ENCODE measurements at regions not wholly inside any gene's neighbourhood (a gene's known extent, or its start where the extent isn't known, plus 50 kb on each side); places are given as distances from the start of the nearest gene placed in this dataset.

GRCh38 chr15:95468820-95469219, 861.7 kb upstream of the NR2F2 start:
- POLR2A ChIA-PET (ENCODE audit: partially characterized antibody): no interaction called here
- H3K18ac ChIP-seq (ENCODE audit: extremely low read depth, low read length): no peak overlapping the region
- DNase-seq (ENCODE audit: low read depth in 1 of 2, low spot score in 2 of 2) (no peak), FAIRE-seq (no peak)
- no peaks in the 10 kb centered on the region for H3K9me3 ChIP-seq (ENCODE audit: insufficient read depth in 2 of 2, low read depth in 1 of 2, low read length in 1 of 2)
- H3K23ac ChIP-seq (ENCODE audit: insufficient read length): no peak overlapping the region
- H2AK5ac ChIP-seq (ENCODE audit: low read depth, low read length): no peak overlapping the region
- TF ChIP-seq SIRT6 (IDR thresholded peaks at IDR 0.05; ENCODE audit: low read length) (no peak), BACH1 (IDR thresholded peaks at IDR 0.05; ENCODE audit: low read length) (no peak), ASH2L (IDR thresholded peaks at IDR 0.05; ENCODE audit: low read length) (no peak), GTF2F1 (IDR thresholded peaks at IDR 0.05; ENCODE audit: borderline replicate concordance, low read depth, low read length) (no peak), SAP30 (IDR thresholded peaks at IDR 0.05; ENCODE audit: insufficient read depth, insufficient replicate concordance, low read length) (no peak), MAFK (IDR thresholded peaks at IDR 0.05; ENCODE audit: low read depth, low read length) (no peak), KDM5A (IDR thresholded peaks at IDR 0.05; ENCODE audit: low read length) (no peak), ATF2 (IDR thresholded peaks at IDR 0.05; ENCODE audit: low read length) (no peak), FOSL1 (IDR thresholded peaks at IDR 0.05; ENCODE audit: insufficient read depth, low read depth, low read length) (no peak), SUZ12 (IDR thresholded peaks at IDR 0.05; ENCODE audit: low read length) (no peak), JUND (IDR thresholded peaks at IDR 0.05; ENCODE audit: low read length) (no peak), RXRA (IDR thresholded peaks at IDR 0.05; ENCODE audit: insufficient read depth, low read depth, low read length) (no peak)
- no peak overlapping the region for H4K5ac ChIP-seq (ENCODE audit: insufficient read length, low read depth, low read length)
- no peak overlapping the region for H3K14ac ChIP-seq (ENCODE audit: insufficient read length)
- H3K56ac ChIP-seq (replicated peaks; ENCODE audit: insufficient read length, low read depth, low read length): no peak overlapping the region
- CTCF ChIA-PET (ENCODE audit: partially characterized antibody): interaction anchor here (0.6 kb wide), 1 partner anchor 263 kb away, joined by 3 read pairs; no protein-coding TSS in a partner anchor
- 81% methylated on average over 12 of the region's 12 CpGs; no CpG with 5 or more reads in 1 of the 2 experiments for WGBS, 2 experiments (ENCODE audit: extremely low coverage in 1 of 2, insufficient coverage in 1 of 2, insufficient read length in 1 of 2, insufficient replicate concordance in 2 of 2, low coverage in 1 of 2, low lambda C conversion rate in 2 of 2, missing lambda C conversion rate in 1 of 2)
- no peak overlapping the region for H2BK120ac ChIP-seq (replicated peaks; ENCODE audit: low read depth, low read length)
- H4K8ac ChIP-seq (ENCODE audit: extremely low read depth, insufficient read depth, low read length): no peak overlapping the region
- H3K4me1 ChIP-seq (replicated peaks in 1 of 4; ENCODE audit: control insufficient read depth in 3 of 4, insufficient read depth in 4 of 4, low read length in 3 of 4): no peaks in the 10 kb centered on the region
- H3K79me2 ChIP-seq (ENCODE audit: control insufficient read depth in 1 of 2, insufficient read depth in 2 of 2, low read length in 2 of 2): no peaks in the 10 kb centered on the region
- H2BK5ac ChIP-seq (ENCODE audit: low read depth, low read length): no peak overlapping the region
- H3K4me2 ChIP-seq (ENCODE audit: insufficient read depth in 1 of 2, low read depth in 2 of 2, low read length in 2 of 2): no peak overlapping the region; a peak in 1 of 4 replicates
- no peaks in the 10 kb centered on the region for H3K23me2 ChIP-seq (ENCODE audit: low read depth, low read length)
- peak overlapping the region; percentile 76; the same call in 1 of the 2 replicates for H2AFZ ChIP-seq (ENCODE audit: low read length)
- H3K9ac ChIP-seq (replicated peaks in 1 of 4; ENCODE audit: extremely low read depth in 1 of 4, low read depth in 3 of 4, low read length in 3 of 4): no peak overlapping the region
- H3K79me1 ChIP-seq (ENCODE audit: low read depth, low read length): no peaks in the 10 kb centered on the region
- no peak overlapping the region for H2BK20ac ChIP-seq (ENCODE audit: low read length)
- no peak overlapping the region for H3K4me3 ChIP-seq (ENCODE audit: extremely low read depth in 1 of 4, insufficient read depth in 2 of 4, low read depth in 3 of 4, low read length in 4 of 4)
- H2BK15ac ChIP-seq (ENCODE audit: low read length): no peak overlapping the region
- no peak overlapping the region for H4K91ac ChIP-seq (replicated peaks; ENCODE audit: insufficient read length, low read length)
- H3K4ac ChIP-seq (replicated peaks; ENCODE audit: insufficient read length, low read depth, low read length): no peak overlapping the region
- no peak overlapping the region for H3K27ac ChIP-seq (ENCODE audit: low read depth, low read length)
- no peaks in the 10 kb centered on the region for H3K36me3 ChIP-seq (ENCODE audit: control insufficient read depth in 2 of 4, insufficient read depth in 4 of 4, low read length in 3 of 4)
- no peak overlapping the region for H2BK12ac ChIP-seq (ENCODE audit: low read depth, low read length)
- no peaks in the 10 kb centered on the region for H4K20me1 ChIP-seq (replicated peaks in 1 of 2; ENCODE audit: control insufficient read depth in 1 of 2, insufficient read depth in 2 of 2, low read length in 2 of 2)
- H3K27me3 ChIP-seq (replicated peaks in 1 of 4; ENCODE audit: control insufficient read depth in 3 of 4, extremely low read depth in 1 of 4, insufficient read depth in 3 of 4, low read length in 3 of 4): no peaks in the 10 kb centered on the region

All from H1 (cell line).